ENCODE measurements at regions not wholly inside any gene's neighbourhood (a gene's known extent, or its start where the extent isn't known, plus 50 kb on each side); places are given as distances from the start of the nearest gene placed in this dataset.

DNA sequence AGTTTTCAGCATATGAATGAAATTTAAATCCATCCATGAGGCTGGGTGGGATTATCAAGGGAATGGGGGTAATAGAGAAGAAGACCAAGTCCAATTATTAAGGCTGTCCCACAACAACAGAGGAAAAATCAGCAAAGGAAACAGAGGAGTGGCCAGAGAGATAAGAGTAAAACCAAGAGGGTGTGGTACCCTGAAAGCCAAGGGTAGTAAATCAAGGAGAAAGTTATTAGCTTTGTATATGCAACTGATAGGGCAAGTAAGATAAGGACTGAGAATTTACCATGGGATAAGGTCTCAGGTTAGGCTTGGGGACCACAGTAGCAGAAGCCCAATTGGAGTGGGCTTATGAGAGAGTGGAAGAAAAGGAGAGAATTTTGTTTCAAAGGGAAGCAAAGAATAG is 134.5 kb downstream of the NUAK1 start:
- no peak overlapping the region for H3K4me3 ChIP-seq (replicated peaks in 1 of 2; ENCODE audit: low read depth in 1 of 2, low read length in 2 of 2)
- POLR2A ChIA-PET, result no interaction called here
- intact Hi-C loops (cut with micrococcal nuclease), result no loop called here

More for the DNA sequence above, 134.5 kb downstream of the NUAK1 start:
- TF ChIP-seq RAD21 (IDR thresholded peaks at IDR 0.05; ENCODE audit: low read depth) (no peak), ELF1 (IDR thresholded peaks at IDR 0.05; ENCODE audit: borderline replicate concordance, low read depth) (no peak), SIN3A (IDR thresholded peaks at IDR 0.05; ENCODE audit: low read depth) (no peak), TCF7L2 (IDR thresholded peaks at IDR 0.05; ENCODE audit: borderline replicate concordance, extremely low read depth, insufficient read depth, insufficient read length) (no peak), CBX3 (IDR thresholded peaks at IDR 0.05; ENCODE audit: low read depth) (no peak), YY1 (IDR thresholded peaks at IDR 0.05; ENCODE audit: extremely low read depth, insufficient replicate concordance, low read depth, low read length) (no peak), FOSL1 (IDR thresholded peaks at IDR 0.05; ENCODE audit: low read depth) (no peak), SP1 (IDR thresholded peaks at IDR 0.05; ENCODE audit: low read depth) (no peak), ZFX (IDR thresholded peaks at IDR 0.05) (no peak), POLR2A (IDR thresholded peaks at IDR 0.05; ENCODE audit: borderline replicate concordance, extremely low read depth, insufficient read depth, insufficient read length) (no peak), ZNF274 (IDR thresholded peaks at IDR 0.05; ENCODE audit: low read depth, low read length) (no peak), CEBPB (IDR thresholded peaks at IDR 0.05; ENCODE audit: low read depth) (no peak), EGR1 (IDR thresholded peaks at IDR 0.05; ENCODE audit: low read depth) (no peak), EZH2phosphoT487 (IDR thresholded peaks at IDR 0.05; ENCODE audit: borderline replicate concordance) (no peak), JUND (IDR thresholded peaks at IDR 0.05) (no peak)
- TF ChIP-seq, protein P1, sequence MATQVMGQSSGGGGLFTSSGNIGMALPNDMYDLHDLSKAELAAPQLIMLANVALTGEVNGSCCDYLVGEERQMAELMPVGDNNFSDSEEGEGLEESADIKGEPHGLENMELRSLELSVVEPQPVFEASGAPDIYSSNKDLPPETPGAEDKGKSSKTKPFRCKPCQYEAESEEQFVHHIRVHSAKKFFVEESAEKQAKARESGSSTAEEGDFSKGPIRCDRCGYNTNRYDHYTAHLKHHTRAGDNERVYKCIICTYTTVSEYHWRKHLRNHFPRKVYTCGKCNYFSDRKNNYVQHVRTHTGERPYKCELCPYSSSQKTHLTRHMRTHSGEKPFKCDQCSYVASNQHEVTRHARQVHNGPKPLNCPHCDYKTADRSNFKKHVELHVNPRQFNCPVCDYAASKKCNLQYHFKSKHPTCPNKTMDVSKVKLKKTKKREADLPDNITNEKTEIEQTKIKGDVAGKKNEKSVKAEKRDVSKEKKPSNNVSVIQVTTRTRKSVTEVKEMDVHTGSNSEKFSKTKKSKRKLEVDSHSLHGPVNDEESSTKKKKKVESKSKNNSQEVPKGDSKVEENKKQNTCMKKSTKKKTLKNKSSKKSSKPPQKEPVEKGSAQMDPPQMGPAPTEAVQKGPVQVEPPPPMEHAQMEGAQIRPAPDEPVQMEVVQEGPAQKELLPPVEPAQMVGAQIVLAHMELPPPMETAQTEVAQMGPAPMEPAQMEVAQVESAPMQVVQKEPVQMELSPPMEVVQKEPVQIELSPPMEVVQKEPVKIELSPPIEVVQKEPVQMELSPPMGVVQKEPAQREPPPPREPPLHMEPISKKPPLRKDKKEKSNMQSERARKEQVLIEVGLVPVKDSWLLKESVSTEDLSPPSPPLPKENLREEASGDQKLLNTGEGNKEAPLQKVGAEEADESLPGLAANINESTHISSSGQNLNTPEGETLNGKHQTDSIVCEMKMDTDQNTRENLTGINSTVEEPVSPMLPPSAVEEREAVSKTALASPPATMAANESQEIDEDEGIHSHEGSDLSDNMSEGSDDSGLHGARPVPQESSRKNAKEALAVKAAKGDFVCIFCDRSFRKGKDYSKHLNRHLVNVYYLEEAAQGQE (IDR thresholded peaks at IDR 0.05; ENCODE audit: low read depth), result no peak
- TF ChIP-seq, protein P2, sequence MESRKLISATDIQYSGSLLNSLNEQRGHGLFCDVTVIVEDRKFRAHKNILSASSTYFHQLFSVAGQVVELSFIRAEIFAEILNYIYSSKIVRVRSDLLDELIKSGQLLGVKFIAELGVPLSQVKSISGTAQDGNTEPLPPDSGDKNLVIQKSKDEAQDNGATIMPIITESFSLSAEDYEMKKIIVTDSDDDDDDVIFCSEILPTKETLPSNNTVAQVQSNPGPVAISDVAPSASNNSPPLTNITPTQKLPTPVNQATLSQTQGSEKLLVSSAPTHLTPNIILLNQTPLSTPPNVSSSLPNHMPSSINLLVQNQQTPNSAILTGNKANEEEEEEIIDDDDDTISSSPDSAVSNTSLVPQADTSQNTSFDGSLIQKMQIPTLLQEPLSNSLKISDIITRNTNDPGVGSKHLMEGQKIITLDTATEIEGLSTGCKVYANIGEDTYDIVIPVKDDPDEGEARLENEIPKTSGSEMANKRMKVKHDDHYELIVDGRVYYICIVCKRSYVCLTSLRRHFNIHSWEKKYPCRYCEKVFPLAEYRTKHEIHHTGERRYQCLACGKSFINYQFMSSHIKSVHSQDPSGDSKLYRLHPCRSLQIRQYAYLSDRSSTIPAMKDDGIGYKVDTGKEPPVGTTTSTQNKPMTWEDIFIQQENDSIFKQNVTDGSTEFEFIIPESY (IDR thresholded peaks at IDR 0.05; ENCODE audit: extremely low read depth, insufficient replicate concordance, low read length), result no peak
- TF ChIP-seq, protein P3, sequence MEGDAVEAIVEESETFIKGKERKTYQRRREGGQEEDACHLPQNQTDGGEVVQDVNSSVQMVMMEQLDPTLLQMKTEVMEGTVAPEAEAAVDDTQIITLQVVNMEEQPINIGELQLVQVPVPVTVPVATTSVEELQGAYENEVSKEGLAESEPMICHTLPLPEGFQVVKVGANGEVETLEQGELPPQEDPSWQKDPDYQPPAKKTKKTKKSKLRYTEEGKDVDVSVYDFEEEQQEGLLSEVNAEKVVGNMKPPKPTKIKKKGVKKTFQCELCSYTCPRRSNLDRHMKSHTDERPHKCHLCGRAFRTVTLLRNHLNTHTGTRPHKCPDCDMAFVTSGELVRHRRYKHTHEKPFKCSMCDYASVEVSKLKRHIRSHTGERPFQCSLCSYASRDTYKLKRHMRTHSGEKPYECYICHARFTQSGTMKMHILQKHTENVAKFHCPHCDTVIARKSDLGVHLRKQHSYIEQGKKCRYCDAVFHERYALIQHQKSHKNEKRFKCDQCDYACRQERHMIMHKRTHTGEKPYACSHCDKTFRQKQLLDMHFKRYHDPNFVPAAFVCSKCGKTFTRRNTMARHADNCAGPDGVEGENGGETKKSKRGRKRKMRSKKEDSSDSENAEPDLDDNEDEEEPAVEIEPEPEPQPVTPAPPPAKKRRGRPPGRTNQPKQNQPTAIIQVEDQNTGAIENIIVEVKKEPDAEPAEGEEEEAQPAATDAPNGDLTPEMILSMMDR (IDR thresholded peaks at IDR 0.05 in 2 of 3, conservative IDR thresholded peaks at IDR 0.05 in 1 of 3; ENCODE audit: borderline replicate concordance in 1 of 3, insufficient read depth in 1 of 3, low read depth in 2 of 3, low read length in 2 of 3), result no peak
- TF ChIP-seq, protein P4, sequence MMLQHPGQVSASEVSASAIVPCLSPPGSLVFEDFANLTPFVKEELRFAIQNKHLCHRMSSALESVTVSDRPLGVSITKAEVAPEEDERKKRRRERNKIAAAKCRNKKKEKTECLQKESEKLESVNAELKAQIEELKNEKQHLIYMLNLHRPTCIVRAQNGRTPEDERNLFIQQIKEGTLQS (IDR thresholded peaks at IDR 0.05), result no peak
- ChIA-PET CTCF (no interaction called here), RAD21 (ENCODE audit: low non-redundant PET in 1 of 2, low total read pairs in 2 of 2, uncharacterized antibody in 2 of 2, unreplicated experiment in 2 of 2) (no interaction called here)
- peaks cover 42% of the 10 kb centered on the region for H3K27me3 ChIP-seq (ENCODE audit: insufficient read depth, low read length)
- H3K36me3 ChIP-seq (ENCODE audit: control insufficient read depth in 1 of 2, insufficient read depth in 2 of 2, low read length in 2 of 2), result no peaks in the 10 kb centered on the region
- H3K9ac ChIP-seq (ENCODE audit: low read length), result no peak overlapping the region
- H3K4me2 ChIP-seq (ENCODE audit: low read length), result no peak overlapping the region
- no peaks in the 10 kb centered on the region for H3K9me2 ChIP-seq (ENCODE audit: insufficient read depth)
- DNase-seq (ENCODE audit: low read depth, low spot score), result no peak
- H4K20me1 ChIP-seq (ENCODE audit: insufficient read depth), result no peaks in the 10 kb centered on the region
- no peaks in the 10 kb centered on the region for H3K79me2 ChIP-seq (ENCODE audit: insufficient read depth, low read length)
- ATAC-seq, result no peak
- no peaks in the 10 kb centered on the region for H3K9me3 ChIP-seq (ENCODE audit: control insufficient read depth in 1 of 2, insufficient read depth in 1 of 2, low read depth in 1 of 2, low read length in 2 of 2)
- BruUV-seq (replicated peaks), result no TSS peak
- no peak overlapping the region for H3K27ac ChIP-seq (ENCODE audit: low read depth, low read length)
- H2AFZ ChIP-seq (ENCODE audit: low read depth, low read length, poor library complexity, severe bottlenecking), result no peak overlapping the region
- no peaks in the 10 kb centered on the region for H3K4me1 ChIP-seq (ENCODE audit: control insufficient read depth in 1 of 2, insufficient read depth in 2 of 2, low read length in 2 of 2)
